HepG2 (cell line): ENCODE measurements at regions not wholly inside any gene's neighbourhood (a gene's known extent, or its start where the extent isn't known, plus 50 kb on each side); places are given as distances from the start of the nearest gene placed in this dataset.

Experiments
- FUBP1 ChIP-seq: sonication (generic); formaldehyde crosslinking; IDR thresholded peaks from 2 replicates; pipeline ENCODE4 v1.5.1; 2020; ENCODE audit warnings: missing genetic modification reagents, mild to moderate bottlenecking, borderline replicate concordance
- HBP1 ChIP-seq: IDR thresholded peaks from 2 replicates; pipeline ENCODE4 v1.6.1; 2016; ENCODE audit warnings: low read depth, control low read depth
- HNF4A ChIP-seq: sonication (generic); formaldehyde crosslinking; IDR thresholded peaks from 2 replicates; pipeline ENCODE4 v1.4.0; 2020; ENCODE audit warnings: missing genetic modification reagents
- HOXA7 ChIP-seq: sonication (generic); formaldehyde crosslinking; IDR thresholded peaks from 2 replicates; pipeline ENCODE4 v1.8.1; 2022; ENCODE audit warnings: mild to moderate bottlenecking, missing genetic modification reagents, moderate library complexity
- IRF9 ChIP-seq: sonication (generic); formaldehyde crosslinking; IDR thresholded peaks from 2 replicates; pipeline ENCODE4 v1.8.0; 2022; ENCODE audit warnings: missing genetic modification reagents, mild to moderate bottlenecking, borderline replicate concordance
- MAFF ChIP-seq: IDR thresholded peaks from 2 replicates; pipeline ENCODE4 v1.6.1; 2011; ENCODE audit warnings: low read depth, low read length, improper control_type of control experiment
- POLR2A ChIP-seq, 2 experiments: IDR thresholded peaks; 2 replicates each; pipeline ENCODE4 v1.6.1; 2011; ENCODE audit warnings: low read depth in 2 of 2, low read length in 2 of 2, mild to moderate bottlenecking in 1 of 2, moderate library complexity in 1 of 2; ENCODE audit not compliant: insufficient read depth in 1 of 2
- POLR2AphosphoS2 ChIP-seq: IDR thresholded peaks from 2 replicates; pipeline ENCODE4 v1.6.1; 2011; ENCODE audit warnings: low read depth, low read length, improper control_type of control experiment
- RFX5 ChIP-seq: IDR thresholded peaks from 2 replicates; pipeline ENCODE4 v1.6.1; 2011; ENCODE audit warnings: low read depth, low read length, improper control_type of control experiment
- SMAD1 ChIP-seq: sonication (generic); formaldehyde crosslinking; IDR thresholded peaks from 2 replicates; pipeline ENCODE4 v1.4.0; 2020; ENCODE audit warnings: missing genetic modification reagents, low read depth, mild to moderate bottlenecking, borderline replicate concordance
- SMYD3 ChIP-seq: sonication (generic); formaldehyde crosslinking; IDR thresholded peaks from 2 replicates; pipeline ENCODE4 v1.8.1; 2023; ENCODE audit warnings: mild to moderate bottlenecking, missing genetic modification reagents
- ZKSCAN8 ChIP-seq: IDR thresholded peaks from 2 replicates; pipeline ENCODE4 v1.6.1; 2016; ENCODE audit warnings: borderline replicate concordance, missing genetic modification reagents, missing compliant biosample characterization

GRCh38 chr9:135214054-135214640 lies 126.7 kb downstream of the OLFM1 start:
- TF ChIP-seq HBP1 (CRISPR knock-in tag), result no peak
- no peak for TF ChIP-seq HOXA7 (CRISPR knock-in tag)
- no peak for TF ChIP-seq SMYD3
- TF ChIP-seq RFX5, result no peak
- no peak for TF ChIP-seq HNF4A (CRISPR knock-in tag)
- TF ChIP-seq MAFF, result no peak
- no peak for TF ChIP-seq ZKSCAN8 (CRISPR knock-in tag)
- no peak for TF ChIP-seq SMAD1
- no peak for TF ChIP-seq IRF9 (CRISPR knock-in tag)
- TF ChIP-seq POLR2A (IDR thresholded peaks at IDR 0.05; ENCODE audit: insufficient read depth in 1 of 2, low read depth in 2 of 2, low read length in 2 of 2), result no peak
- no peak for TF ChIP-seq FUBP1
- no peak for TF ChIP-seq POLR2AphosphoS2
